HG03175 (cell line): ENCODE measurements at regions not wholly inside any gene's neighbourhood (a gene's known extent, or its start where the extent isn't known, plus 50 kb on each side); places are given as distances from the start of the nearest gene placed in this dataset.

ENCODE experiments used
- ATAC-seq: cut with Tn5 transposase; IDR thresholded peaks from one replicate; pipeline ENCODE4 v1.9.1; 2021; ENCODE audit warnings: mild to moderate bottlenecking, moderate library complexity; ENCODE audit not compliant: unreplicated experiment

DNA sequence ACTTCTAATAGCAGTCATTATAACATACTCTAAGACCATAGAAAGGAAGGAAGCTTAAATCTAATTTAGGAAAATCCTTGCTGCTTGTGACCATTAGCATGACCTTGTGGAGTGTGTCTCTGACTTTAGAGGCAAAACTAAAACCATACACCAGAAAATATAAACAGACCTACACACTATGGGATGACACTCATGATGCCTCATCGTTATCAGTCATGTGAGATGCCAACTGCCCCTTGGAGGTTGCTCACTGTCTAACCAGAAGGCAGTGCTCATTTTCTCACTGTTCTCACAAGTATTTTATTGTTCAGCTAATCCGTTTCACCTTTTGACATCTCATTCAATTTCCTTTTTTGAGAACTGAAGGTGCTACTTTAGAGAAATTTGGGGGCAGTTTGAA is 376.9 kb downstream of the RND3 start:
- no peak for ATAC-seq

DNA sequence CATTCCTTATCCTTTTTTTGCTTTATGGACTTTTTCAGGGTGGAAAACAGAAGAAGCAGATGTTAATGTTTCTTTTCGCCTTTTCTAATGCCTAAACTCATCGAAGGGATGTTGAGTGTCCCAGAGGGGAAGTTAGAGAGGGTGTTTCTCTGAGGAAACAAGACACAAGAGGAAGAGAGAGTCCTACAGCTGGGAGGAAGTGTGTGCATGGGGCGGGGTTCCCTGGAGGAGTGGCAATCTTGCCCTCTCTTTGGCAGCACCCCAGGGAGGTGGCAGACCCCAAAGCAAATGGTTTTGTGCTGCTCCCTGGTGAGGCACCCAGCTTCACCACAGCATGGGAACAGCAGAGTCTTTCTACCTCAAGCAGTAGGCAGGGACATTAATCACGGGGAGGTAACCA is 377.6 kb downstream of the RND3 start:
- no peak for ATAC-seq

DNA sequence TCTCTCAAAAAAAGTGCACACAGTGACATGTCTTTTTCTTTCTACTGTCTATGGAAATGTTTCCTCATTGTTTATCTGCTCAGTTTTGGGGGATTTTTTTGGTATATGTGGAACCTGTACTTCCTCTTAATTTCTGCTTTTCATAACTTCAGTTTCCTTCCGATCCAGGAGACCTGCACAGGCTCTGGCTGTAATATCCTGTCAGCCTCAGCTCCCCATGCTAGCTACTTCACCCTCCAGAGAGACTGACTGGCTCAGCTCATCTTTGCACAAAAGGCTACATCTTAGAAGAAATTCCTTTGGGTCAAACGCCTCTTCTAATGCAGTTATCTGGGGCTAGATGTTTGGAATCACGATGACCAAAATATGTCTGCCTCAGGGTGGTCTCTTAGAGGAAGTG is 378.4 kb downstream of the RND3 start:
- ATAC-seq = no peak

DNA sequence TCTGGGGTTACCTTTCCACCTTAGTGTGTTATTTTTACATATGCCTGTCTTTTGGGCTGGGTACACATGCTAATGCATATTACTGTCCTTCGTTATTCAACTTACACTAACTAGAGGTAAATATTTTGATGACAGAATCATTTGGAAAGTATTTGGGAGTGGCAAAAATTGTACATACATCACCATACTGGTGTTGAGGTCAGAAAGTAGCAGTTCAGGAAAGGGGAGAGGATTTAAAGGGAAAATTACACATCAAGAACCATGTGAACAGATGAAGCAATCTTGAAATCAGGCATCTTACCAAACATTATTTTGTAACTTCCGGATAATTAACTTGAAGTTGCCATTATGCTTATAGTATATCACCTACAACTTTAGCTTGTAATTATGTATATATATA is 379.7 kb downstream of the RND3 start:
- no peak for ATAC-seq

DNA sequence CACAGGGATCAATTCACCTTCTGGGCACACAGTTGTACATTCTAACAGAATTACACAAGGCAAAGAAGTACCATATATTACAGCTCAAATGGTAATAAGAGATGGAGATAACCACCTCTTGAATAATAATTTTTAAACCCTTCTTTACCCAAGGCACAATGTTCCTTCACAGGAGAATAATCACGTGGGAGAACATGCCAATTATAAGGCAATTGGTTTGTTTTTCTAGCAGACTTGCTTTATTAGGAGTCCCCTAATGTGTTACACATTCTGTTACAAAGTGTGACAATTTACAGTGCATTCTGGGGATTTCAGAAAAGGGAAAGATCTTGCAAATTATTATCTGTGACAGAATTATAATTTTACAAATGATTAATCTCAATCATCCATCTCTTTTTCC is 380.3 kb downstream of the RND3 start:
- ATAC-seq = no peak

DNA sequence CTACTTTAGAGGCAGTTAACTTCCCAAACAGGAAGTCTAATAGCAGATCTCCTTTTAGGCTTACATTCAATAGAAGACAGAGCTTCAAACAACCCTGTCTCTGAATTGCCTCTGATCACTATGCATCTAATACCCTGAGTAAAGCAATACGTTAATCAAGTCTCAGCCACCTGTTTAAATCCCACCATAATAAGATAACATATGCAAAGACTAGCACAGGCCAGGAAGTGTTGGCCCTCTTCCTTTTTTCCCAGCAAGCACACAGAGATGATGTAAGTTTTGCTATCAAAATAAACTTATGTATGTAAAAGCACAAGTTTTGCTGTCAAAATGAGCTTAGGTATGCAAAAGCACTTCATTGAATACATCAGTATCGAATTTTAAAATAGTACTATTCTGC is 385.5 kb downstream of the RND3 start:
- ATAC-seq = no peak

DNA sequence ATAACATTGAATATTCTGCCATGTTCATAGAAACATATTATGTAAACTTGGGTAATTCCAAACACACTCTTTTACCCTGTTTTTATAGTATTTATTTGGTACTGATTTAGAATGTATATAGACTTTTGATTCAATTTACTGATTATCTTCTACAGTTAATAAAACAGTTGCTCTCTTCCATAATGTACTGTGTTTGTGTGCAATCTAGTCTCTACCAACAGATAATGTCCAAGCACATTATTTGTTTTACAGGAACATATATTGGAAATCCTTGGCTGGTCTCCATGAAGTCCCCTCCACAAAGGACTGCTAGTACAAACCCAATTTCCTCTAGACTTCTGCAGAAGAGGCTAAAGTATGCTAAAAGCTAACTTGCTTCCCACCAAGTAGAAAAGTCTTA is 386.6 kb downstream of the RND3 start:
- no peak for ATAC-seq

DNA sequence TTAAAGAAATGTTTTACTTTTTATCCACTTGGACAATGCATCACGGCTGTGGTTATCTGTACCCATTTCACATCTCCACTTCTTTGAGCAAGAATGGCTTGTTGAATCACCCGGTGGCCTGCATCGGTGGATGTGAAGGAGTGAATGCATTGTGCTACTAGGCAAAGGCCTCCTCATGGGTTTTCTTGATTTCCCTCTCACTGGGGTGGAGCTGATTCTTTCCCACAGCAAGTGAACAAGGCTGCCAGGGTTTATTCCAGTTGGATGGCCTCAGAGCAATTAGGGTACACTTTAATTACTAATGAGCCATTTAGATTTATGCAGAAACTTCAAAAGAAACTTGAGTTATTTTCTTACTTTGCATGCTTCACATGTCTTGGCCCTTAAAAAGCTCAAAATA is 387.1 kb downstream of the RND3 start:
- no peak for ATAC-seq

DNA sequence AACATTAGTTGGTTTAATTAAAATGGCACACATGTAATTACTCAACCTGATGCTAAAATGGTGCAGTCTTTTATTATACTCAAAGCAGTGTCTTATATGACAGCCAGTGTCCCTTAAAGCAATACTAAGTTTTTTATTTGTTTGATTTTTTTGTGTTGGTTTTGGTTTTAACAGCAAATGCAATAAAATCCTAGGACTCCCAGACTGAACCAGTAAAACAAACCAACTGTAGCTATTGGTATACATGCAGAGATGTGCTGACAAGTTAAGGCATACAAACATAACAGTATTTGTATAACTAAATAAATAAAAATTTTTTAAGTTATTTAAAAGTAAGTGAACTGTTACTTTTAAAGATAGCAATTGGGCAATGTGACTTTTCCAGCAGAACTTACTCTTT is 387.7 kb downstream of the RND3 start:
- no peak for ATAC-seq

DNA sequence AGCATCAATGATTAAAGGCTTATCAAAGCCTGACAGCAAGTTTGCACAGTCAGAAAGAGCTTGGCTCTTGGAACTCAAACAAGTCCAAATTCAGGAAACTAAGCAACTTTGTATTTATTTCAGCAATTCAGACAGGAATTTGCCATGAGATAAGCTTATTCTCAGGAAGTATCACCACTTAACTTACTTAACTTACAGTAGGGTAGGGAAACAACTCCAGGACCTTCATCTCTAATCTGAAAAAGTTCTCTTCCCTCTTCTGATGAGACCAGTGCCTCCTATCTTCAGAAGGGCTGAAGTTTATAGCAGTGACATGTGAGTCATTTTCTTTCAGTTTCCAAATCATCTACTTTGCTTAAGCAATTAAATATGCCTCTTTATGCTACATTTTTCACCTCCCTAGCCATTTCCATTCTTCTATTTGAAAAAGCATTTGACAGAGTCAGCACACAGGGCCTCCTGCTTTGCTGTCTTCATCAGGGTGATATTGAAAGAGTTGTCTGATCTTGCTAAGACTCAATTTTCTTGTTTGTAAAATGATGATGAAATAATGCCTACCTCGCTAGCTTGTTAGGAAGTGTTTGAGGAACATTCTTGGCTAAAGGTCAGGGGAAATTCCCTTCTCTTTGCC is 389.5 kb downstream of the RND3 start:
- no peak for ATAC-seq

DNA sequence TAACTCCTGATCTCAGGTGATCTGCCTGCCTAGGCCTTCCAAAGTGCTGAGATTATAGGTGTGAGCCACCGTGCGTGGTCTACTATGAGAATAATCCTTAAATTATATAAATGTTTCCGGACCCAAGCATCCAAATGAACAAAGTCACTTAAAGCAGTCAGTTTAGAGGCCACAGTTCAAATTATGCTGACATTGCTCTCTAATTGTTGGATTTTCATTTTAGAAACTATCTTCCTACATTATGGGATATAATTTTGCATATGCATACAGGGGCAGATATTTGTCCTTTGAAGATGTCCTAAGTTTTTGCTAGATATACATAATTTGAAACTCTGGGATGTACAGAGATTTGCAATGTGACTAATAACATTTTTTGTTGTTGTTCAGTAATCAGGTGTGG is 390.1 kb downstream of the RND3 start:
- ATAC-seq = no peak

DNA sequence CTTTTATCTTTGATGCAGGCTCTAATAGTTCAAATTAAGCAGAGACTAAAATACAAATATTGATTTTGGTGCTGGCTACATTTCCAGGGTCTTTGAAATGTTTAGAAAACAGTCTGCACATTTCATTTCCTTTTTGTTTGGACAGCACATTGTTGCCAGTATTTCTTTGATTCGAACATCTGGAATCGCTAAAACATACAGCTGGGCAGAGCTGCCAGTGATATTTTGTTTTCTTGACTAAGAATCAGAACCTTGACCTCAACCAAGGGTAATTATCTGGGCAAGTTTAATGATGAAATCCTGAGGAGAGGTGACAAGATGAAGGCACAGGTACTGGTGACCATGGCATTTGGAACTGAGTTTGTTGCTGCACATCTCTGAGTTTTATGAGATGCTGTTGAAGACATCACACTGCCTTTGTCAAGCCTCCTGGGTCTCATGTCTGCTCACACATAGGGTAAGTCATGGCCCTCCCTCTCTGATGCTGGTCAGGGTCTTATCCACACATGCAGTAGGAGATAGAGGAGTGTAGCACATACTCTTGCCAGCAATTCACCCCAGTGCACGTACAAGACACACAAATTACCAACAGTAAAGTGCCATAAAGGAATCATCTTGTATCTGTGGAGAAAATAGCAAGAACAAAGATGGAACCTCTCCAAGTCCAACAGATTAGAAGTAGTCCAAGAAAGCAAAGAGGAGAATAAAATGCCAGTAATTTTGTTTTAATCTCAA is 391.9 kb downstream of the RND3 start:
- ATAC-seq = no peak

DNA sequence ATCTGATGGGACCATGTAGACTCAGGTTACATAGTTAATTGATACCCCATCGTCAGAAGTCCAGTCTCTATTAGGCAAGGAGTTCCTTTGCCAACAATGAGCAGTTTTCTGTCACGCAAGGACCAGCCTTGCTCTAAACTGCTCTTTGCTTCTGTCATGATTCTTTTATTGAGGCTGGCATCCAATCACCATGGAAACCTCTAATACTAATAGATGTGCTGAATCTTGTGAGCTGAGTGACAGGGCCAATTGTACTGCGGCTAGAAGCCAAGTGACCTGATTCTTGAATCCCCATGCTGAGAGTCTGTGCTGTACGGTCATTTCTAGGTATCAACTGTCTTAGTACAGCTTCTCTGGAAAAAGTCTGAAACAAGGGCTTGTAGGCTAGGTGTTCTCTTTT is 395.6 kb downstream of the RND3 start:
- ATAC-seq = no peak

DNA sequence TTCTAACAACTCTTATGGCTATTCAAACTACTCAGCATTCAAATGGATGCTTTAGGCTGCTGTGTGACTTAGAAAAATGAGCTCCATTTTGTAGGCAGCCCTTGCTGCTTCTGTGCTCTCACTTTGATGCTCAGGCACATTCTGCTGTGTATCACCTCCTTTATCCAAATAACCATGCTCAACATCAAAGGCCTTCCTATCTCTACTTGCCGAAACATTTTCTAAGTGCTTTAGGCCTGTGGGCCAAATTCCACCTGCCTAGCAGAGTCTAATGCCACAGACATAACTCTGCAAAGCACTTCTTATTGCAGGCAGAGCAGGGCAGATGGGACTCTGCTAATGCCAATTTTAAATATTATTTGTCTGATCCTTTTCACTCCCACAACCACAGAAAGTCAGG is 397.4 kb downstream of the RND3 start:
- no peak for ATAC-seq

DNA sequence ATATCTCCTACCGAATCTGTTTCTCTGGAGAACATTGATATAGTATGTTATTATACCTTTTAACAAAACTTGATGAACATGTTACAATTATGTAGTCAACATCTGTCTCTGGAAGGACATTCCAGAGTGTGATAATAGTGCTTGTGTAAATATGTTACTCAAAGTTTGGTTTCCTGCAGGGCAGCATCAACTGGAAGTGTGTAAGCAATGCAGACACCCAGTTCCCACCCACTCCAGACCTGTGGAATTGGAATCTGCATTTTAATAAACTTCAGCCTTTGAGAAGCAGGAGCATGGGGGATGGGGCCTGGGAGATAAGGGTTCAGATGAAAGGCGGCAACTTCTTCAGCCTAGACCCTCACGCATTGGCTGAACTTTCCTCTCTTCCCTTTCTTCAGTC is 398.9 kb downstream of the RND3 start:
- ATAC-seq = no peak

DNA sequence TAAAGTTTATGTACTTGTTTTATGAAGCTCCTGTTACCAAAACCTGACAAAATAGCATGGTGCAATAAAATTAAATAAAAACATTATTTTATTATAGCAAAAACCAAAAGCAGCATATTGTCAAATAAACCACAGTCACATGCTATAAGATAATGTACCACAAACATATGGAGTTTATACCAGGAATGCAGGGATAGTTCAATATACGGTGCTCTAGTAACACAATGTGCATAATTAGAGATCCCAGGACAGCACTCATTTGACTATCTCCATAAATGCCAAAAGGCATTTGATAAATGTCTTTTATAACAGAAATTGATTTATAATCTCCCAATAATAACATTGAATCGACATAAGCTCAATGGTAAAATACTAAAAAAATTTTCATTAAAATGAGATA is 402.0 kb downstream of the RND3 start:
- ATAC-seq = no peak

DNA sequence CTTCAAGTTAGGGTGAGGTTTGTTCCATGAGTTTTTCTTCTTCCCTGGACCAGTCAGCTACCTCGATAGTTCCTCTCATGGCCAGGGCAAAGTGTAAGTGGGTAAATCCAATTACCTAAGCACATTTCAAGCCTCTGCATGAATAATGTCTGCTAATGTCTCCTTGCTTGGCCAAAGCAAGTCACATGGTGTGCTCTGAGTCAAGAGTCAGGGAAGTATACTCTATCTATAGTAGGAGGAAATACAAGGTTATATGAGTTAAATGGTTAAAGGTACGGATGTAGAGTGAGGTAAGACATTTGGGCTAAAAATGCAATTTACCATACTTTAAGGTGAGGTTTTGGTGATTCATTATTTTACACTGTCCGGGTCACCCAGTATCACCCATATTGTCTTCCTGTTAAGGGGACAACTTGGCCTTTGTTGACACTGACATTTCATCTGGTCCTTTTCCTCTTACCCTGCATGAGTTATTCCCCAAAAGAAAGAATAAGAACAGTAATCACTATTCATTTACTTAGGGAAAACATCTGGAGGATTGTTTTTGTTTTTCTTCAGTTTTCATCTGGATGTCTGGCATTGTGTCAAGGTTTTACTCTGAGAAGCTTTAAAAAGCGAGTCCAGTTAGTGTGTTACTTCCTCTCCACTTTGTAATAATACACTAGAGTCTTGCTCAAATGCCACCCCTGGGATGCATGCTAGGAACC is 405.5 kb downstream of the RND3 start:
- ATAC-seq = no peak

DNA sequence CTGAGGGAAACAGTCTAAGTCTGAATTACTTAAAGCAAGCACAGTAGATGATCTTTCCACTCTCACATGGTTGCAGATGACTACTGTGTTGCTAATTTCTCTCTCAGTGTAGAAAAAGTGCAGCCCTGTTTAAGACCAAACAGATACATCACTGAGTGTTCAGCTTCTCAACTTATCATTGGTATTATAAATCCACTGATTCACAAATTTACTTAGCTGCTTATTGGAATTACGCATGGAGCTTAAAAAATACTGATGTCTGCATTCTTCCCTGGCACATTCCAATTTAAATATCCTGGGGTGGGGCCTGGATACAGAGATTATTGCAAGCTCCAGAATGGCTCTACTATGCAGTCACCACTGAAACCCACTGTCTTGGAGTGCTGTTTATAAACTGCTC is 411.2 kb downstream of the RND3 start:
- no peak for ATAC-seq

DNA sequence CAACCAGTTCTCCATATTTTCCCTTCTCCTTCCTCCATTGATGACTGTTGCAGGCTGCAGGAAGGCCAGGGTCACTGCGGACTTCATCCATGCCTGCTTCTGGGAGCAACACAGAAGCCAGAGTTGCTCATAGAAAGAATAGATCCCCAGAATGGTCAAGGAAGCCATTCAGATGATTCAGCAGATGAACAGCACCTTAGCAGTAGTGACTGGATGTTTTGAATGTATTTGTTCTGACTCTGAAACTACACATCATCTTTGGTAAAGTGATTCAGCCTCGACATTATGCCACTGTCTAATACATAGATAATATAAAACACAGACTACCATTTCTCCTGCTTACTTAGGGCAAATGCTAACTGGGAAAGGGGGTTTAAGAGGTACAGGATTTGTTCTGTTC is 411.6 kb downstream of the RND3 start:
- ATAC-seq = no peak

DNA sequence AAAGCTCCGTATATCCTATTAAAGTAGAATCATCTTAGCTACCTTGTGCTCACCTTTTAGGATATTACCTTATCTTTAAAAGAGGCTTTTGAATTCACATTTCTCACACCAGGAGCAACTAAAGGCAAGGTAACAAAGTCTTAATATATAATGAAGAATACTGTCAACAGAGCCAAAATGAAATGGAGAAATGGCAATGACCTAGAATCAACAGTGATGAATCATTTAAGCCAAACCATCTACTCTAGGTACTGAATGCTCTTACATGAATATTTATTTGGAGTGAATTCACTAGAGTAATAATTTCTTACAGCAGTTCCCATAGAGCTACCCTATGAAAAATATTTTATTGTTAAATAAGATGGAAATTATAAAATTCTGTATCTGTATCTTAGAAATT is 421.0 kb downstream of the RND3 start:
- no peak for ATAC-seq

DNA sequence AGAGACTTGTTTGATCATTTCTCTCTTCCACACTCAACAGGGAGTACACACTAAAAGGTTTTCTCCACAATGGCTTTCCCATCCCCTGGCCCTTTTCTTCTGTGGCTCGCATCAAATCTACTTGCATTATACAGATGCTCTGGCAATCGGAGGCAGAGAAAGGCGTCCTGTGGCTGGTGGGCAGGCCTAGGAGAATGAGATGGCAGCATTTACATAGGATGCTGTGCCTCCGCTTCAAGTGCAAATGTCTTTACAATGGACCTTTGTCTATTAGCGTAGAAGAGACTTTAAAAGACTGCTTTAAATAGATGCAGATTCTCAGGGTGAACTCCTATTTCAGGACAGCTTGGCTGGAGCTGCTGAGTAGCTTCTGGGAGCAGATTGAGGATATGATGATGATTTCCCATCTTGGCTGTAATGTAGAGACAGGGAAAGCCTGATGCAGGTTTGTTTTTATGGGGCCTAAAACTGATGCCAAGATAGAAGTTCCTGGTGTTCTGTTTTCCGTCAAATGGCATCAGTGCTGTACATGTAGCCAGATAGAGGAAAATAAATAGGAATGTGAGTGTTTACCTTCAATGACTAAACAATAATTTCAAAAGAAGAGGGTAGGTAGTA is 423.4 kb downstream of the RND3 start:
- no peak for ATAC-seq

DNA sequence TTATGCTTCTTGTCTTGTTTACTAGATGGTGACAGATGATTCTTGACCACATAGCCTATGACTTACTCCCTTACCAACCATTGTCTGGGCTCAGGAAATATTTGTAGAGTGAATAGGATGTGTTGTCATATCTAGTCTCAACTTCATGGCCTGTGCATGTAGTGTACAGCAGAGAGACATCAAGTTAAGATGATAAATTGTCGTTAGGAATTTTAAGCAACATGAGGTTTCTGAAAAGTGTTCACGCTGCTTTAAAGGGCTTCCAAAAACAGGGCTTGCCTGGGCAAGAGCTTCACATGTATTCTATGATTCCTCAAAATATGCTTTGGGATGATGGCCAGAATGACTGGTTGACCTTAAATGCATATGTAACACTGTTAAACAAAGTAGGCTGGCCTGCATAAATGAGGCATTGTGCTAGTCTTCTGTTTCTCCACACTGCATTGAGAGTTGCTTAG is 424.0 kb downstream of the RND3 start:
- ATAC-seq = no peak
